ENCODE measurements at regions not wholly inside any gene's neighbourhood (a gene's known extent, or its start where the extent isn't known, plus 50 kb on each side); places are given as distances from the start of the nearest gene placed in this dataset.

DNA sequence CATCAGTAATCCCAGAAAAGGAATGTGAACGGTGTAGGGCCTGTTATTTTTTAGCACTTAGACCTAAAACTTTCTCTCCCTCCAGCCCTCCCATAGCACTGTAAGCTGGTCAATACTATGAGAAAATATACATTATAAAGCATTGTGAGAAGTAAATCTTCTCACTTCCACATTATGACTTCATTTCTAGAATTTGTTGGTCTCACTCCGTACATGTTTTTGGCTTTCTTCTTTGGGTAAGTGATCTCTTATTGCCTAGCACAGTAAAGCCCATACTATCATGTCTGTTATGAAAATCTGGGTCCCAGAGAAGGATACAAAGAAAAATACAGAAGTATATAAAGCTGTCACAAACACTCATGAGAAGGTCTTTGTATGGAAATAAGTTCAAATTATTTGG is 1851.1 kb upstream of the IGFBP7 start:
- H3K27ac ChIP-seq = no peak overlapping the region
- no peak for DNase-seq (ENCODE audit: low spot score)
- ChIA-PET POLR2A (ENCODE audit: low non-redundant PET) (no interaction called here), CTCF (no interaction called here)
- TF ChIP-seq, protein P1, sequence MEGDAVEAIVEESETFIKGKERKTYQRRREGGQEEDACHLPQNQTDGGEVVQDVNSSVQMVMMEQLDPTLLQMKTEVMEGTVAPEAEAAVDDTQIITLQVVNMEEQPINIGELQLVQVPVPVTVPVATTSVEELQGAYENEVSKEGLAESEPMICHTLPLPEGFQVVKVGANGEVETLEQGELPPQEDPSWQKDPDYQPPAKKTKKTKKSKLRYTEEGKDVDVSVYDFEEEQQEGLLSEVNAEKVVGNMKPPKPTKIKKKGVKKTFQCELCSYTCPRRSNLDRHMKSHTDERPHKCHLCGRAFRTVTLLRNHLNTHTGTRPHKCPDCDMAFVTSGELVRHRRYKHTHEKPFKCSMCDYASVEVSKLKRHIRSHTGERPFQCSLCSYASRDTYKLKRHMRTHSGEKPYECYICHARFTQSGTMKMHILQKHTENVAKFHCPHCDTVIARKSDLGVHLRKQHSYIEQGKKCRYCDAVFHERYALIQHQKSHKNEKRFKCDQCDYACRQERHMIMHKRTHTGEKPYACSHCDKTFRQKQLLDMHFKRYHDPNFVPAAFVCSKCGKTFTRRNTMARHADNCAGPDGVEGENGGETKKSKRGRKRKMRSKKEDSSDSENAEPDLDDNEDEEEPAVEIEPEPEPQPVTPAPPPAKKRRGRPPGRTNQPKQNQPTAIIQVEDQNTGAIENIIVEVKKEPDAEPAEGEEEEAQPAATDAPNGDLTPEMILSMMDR (conservative IDR thresholded peaks at IDR 0.05; ENCODE audit: low read depth) = no peak

DNA sequence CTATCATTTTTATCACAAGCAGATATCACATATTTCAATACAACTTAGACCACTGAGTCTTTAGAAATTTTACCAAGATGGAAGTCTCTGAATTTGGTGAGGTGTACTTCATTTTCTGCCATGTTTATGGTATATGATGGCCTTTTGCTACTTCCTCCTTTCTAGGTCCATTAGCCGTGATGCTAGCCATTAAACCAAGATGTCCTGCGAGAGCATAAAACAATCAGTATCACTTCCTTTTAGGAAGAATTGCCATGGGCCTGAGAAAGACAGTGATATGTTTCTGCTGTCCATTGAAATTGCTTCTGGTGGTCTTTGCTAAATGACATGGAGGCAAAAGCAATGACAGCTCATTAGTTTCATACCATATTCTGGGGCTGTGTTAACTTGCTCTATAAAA is 1851.7 kb upstream of the IGFBP7 start:
- ChIA-PET POLR2A (ENCODE audit: low non-redundant PET) (no interaction called here), CTCF (no interaction called here)
- TF ChIP-seq, protein P1 (conservative IDR thresholded peaks at IDR 0.05; ENCODE audit: low read depth) = no peak
- H3K27ac ChIP-seq = no peak overlapping the region
- DNase-seq (ENCODE audit: low spot score) = no peak

DNA sequence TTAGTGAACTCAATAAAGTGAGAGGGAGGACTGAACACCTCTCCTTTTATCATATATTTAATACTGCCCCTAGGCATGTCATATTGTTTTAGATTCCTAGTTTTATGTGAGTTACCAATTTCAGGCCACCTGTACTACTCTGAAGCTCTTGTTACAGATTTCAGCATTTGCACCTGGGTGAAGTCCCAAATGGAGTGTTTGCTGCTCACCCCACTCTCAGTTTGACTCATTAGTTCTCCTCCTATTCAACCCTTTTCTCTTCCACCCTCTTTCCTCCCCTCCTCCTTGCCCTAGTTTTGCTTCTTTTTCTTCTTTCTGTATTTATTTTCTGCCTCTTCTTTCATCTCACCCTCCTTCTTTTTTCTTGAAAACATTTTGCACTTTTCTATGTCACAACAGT is 1852.2 kb upstream of the IGFBP7 start:
- no peak for DNase-seq (ENCODE audit: low spot score)
- POLR2A ChIA-PET (ENCODE audit: low non-redundant PET) = no interaction called here
- H3K27ac ChIP-seq = no peak overlapping the region
- CTCF ChIA-PET = no interaction called here
- TF ChIP-seq, protein P1 (conservative IDR thresholded peaks at IDR 0.05; ENCODE audit: low read depth) = no peak

DNA sequence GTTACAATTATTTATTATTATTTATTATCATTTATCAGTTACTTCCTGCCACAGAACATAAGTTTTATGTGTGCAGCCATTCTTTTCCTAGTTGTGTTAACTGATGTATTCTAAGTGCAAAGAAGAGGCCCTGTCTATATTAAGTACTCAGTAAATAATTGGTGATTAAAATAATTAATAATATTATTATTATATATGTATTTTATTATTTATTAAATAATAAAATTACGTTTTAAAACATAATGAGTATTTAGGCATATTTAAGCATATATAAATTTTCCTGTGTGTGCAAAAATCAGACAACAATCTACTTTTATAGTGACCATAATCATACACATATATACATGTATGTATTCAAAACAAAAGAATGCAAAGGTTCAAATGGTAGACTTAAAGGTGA is 1871.6 kb upstream of the IGFBP7 start:
- CTCF ChIA-PET = no interaction called here
- no peak overlapping the region for H3K27ac ChIP-seq
- DNase-seq (ENCODE audit: low spot score) = no peak
- POLR2A ChIA-PET (ENCODE audit: low non-redundant PET) = no interaction called here
- TF ChIP-seq, protein P1 (conservative IDR thresholded peaks at IDR 0.05; ENCODE audit: low read depth) = no peak

DNA sequence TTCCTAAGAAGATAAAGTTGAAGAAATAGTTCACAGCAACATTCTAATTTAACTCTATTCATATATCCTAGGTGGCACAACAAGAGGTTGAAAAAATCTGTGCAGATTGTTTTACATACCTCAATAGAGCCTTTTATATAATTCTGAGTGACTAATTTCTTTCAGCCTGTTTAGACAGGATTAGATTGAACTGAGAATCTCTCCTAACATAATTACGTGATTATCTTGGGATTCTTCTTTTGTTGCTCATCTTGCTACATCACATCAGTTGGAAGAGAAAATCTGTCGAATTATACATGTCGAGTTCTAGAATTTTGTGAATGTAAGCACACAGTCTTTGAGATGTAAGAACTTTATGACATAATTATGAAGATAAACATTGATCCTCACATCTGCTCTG is 1873.7 kb upstream of the IGFBP7 start:
- TF ChIP-seq, protein P1 (conservative IDR thresholded peaks at IDR 0.05; ENCODE audit: low read depth) = no peak
- ChIA-PET POLR2A (ENCODE audit: low non-redundant PET) (no interaction called here), CTCF (interaction anchor here (0.6 kb wide), 1 partner anchor 137 kb away, joined by 3 read pairs; no protein-coding TSS in a partner anchor)
- peak; percentile 44 for DNase-seq (ENCODE audit: low spot score)
- no peak overlapping the region for H3K27ac ChIP-seq

DNA sequence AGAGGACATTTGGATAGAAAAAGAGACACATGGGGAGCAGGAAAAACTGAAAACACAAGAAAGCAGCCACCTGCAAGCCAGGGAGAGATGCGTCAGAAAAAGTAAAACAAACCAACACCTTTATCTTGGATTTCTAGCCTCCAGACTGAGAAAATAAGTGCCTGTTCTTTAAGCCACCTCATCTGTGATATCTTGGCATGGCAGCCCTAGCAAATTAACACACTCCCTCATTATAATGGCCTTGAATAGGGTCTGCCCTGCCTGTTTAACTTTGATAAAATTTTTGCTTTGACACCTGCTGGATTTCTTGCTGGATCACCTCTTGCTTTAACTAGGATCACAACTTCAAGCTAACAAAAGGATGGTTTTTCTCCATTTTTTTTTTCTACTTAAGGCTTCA is 1892.0 kb upstream of the IGFBP7 start:
- CTCF ChIA-PET = interaction anchor here (0.6 kb wide), 1 partner anchor 32 kb away, joined by 6 read pairs; no protein-coding TSS in a partner anchor
- POLR2A ChIA-PET (ENCODE audit: low non-redundant PET) = no interaction called here
- TF ChIP-seq, protein P1 (conservative IDR thresholded peaks at IDR 0.05; ENCODE audit: low read depth) = no peak
- no peak for DNase-seq (ENCODE audit: low spot score)
- no peak overlapping the region for H3K27ac ChIP-seq

DNA sequence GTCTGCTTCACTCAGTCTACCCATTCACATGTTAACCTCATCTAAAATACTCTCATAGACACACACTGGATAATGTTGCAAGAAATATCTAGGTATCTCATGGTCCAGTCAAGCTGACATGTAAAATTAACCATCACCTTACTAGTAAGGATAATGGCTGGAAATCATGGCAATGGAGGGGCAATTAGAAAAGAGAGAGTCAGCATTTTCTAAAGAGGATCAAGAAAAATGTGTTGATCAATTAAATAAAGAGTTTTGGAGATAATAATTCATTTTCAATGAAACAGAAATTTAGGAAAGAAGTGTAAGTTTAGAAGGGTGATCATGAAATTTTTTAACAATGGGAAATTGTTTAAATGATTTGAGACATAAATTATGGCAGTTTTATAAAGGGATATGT is 1914.1 kb upstream of the IGFBP7 start:
- CTCF ChIA-PET = no interaction called here
- DNase-seq (ENCODE audit: low spot score) = no peak
- no peak overlapping the region for H3K27ac ChIP-seq
- TF ChIP-seq, protein P1 (conservative IDR thresholded peaks at IDR 0.05; ENCODE audit: low read depth) = no peak
- POLR2A ChIA-PET (ENCODE audit: low non-redundant PET) = no interaction called here

Data from RWPE1 (cell line).